H9 (cell line): ENCODE measurements at regions not wholly inside any gene's neighbourhood (a gene's known extent, or its start where the extent isn't known, plus 50 kb on each side); places are given as distances from the start of the nearest gene placed in this dataset.

Experiments used
- DNase-seq: peaks from one replicate; pipeline ENCODE4 v3.0.0-alpha.2; 2017
- H2AFZ ChIP-seq: one replicate; pipeline ENCODE4 v1.6.1; 2013; ENCODE audit warnings: mild to moderate bottlenecking, low read length, control low read depth, moderate library complexity
- H2AK5ac ChIP-seq: 2 replicates; pipeline ENCODE4 v1.6.1; 2013; ENCODE audit warnings: low read length, control low read depth, mixed read lengths; ENCODE audit not compliant: insufficient read length
- H2BK120ac ChIP-seq: one replicate; pipeline ENCODE4 v1.6.1; 2013; ENCODE audit warnings: low read depth, mild to moderate bottlenecking, low read length, control low read depth, inconsistent platforms; ENCODE audit not compliant: poor library complexity, severe bottlenecking
- H2BK12ac ChIP-seq: 2 replicates; pipeline ENCODE4 v1.6.1; 2013; ENCODE audit warnings: low read length, control low read depth, mixed read lengths, low read depth; ENCODE audit not compliant: insufficient read length
- H2BK15ac ChIP-seq: 2 replicates; pipeline ENCODE4 v1.6.1; 2013; ENCODE audit warnings: low read depth, low read length, control low read depth
- H2BK20ac ChIP-seq: one replicate; pipeline ENCODE4 v1.6.1; 2013; ENCODE audit warnings: low read depth, mild to moderate bottlenecking, low read length, control low read depth, inconsistent platforms; ENCODE audit not compliant: poor library complexity, severe bottlenecking
- H2BK5ac ChIP-seq: 2 replicates; pipeline ENCODE4 v1.6.1; 2013; ENCODE audit warnings: low read length, control low read depth, mixed read lengths; ENCODE audit not compliant: insufficient read length
- H3K14ac ChIP-seq: 2 replicates; pipeline ENCODE4 v1.6.1; 2013; ENCODE audit warnings: low read length, control low read depth; ENCODE audit not compliant: insufficient read depth
- H3K18ac ChIP-seq: 2 replicates; pipeline ENCODE4 v1.6.1; 2013; ENCODE audit warnings: low read depth, mild to moderate bottlenecking, mixed read lengths, low read length, control low read depth; ENCODE audit not compliant: insufficient read length
- H3K23ac ChIP-seq: 2 replicates; pipeline ENCODE4 v1.6.1; 2013; ENCODE audit warnings: low read length, control low read depth, mixed read lengths, low read depth; ENCODE audit not compliant: insufficient read length
- H3K23me2 ChIP-seq: 2 replicates; pipeline ENCODE4 v1.6.1; 2013; ENCODE audit warnings: low read depth, mild to moderate bottlenecking, mixed read lengths, low read length, control low read depth; ENCODE audit not compliant: insufficient read length, poor library complexity, severe bottlenecking
- H3K27ac ChIP-seq: 2 replicates; pipeline ENCODE4 v1.5.1; 2013; ENCODE audit warnings: low read length, control low read depth, mixed read lengths, low read depth; ENCODE audit not compliant: insufficient read length
- H3K27me3 ChIP-seq: 2 replicates; pipeline ENCODE4 v1.6.1; 2013; ENCODE audit warnings: low read length, control low read depth, inconsistent platforms; ENCODE audit not compliant: insufficient read depth
- H3K4ac ChIP-seq: 2 replicates; pipeline ENCODE4 v1.6.1; 2013; ENCODE audit warnings: low read depth, mild to moderate bottlenecking, control low read depth, inconsistent platforms, low read length, moderate library complexity
- H3K4me1 ChIP-seq: 2 replicates; pipeline ENCODE4 v1.6.1; 2013; ENCODE audit warnings: low read length, control low read depth, inconsistent platforms; ENCODE audit not compliant: insufficient read depth
- H3K4me2 ChIP-seq: 2 replicates; pipeline ENCODE4 v1.6.1; 2013; ENCODE audit warnings: low read length, control low read depth, mixed read lengths; ENCODE audit not compliant: insufficient read length, insufficient read depth
- H3K56ac ChIP-seq: 2 replicates; pipeline ENCODE4 v1.6.1; 2013; ENCODE audit warnings: low read depth, mild to moderate bottlenecking, mixed read lengths, low read length, control low read depth; ENCODE audit not compliant: insufficient read length
- H3K79me1 ChIP-seq: 2 replicates; pipeline ENCODE4 v1.6.1; 2013; ENCODE audit warnings: low read depth, mild to moderate bottlenecking, moderate library complexity, low read length, control low read depth, inconsistent platforms; ENCODE audit not compliant: insufficient read depth, poor library complexity, severe bottlenecking
- H3K79me2 ChIP-seq: 2 replicates; pipeline ENCODE4 v1.6.1; 2013; ENCODE audit warnings: low read length, control low read depth, inconsistent platforms; ENCODE audit not compliant: insufficient read depth
- H3K9ac ChIP-seq: 2 replicates; pipeline ENCODE4 v1.6.1; 2013; ENCODE audit warnings: low read length, control low read depth, mixed read lengths; ENCODE audit not compliant: insufficient read length; ENCODE audit errors: extremely low read depth
- H3K9me3 ChIP-seq: one replicate; pipeline ENCODE4 v1.6.1; 2013; ENCODE audit warnings: low read depth, low read length, inconsistent platforms; ENCODE audit not compliant: control insufficient read depth
- H3T11ph ChIP-seq: one replicate; pipeline ENCODE4 v1.6.1; 2013; ENCODE audit warnings: mild to moderate bottlenecking, low read length, control low read depth, inconsistent platforms
- H4K20me1 ChIP-seq: one replicate; pipeline ENCODE4 v1.6.1; 2013; ENCODE audit not compliant: control insufficient read depth, insufficient read length, insufficient read depth
- H4K5ac ChIP-seq: 2 replicates; pipeline ENCODE4 v1.6.1; 2013; ENCODE audit warnings: low read depth, mild to moderate bottlenecking, mixed read lengths, low read length, control low read depth; ENCODE audit not compliant: insufficient read length
- H4K8ac ChIP-seq: replicated peaks from 2 replicates; pipeline ENCODE4 v1.6.1; 2013; ENCODE audit warnings: low read length, control low read depth, mixed read lengths, low read depth; ENCODE audit not compliant: insufficient read length
- H4K91ac ChIP-seq: 2 replicates; pipeline ENCODE4 v1.6.1; 2013; ENCODE audit warnings: low read depth, mild to moderate bottlenecking, moderate library complexity, mixed read lengths, low read length, control low read depth; ENCODE audit not compliant: insufficient read length
- H3K27ac Mint-ChIP-seq, 3 experiments: 2 replicates in 2 of 3; 3 replicates in 1 of 3; pipeline ENCODE4 v1.8.0; 2020 to 2021; ENCODE audit warnings: mixed read lengths in 3 of 3, mild to moderate bottlenecking in 1 of 3, moderate library complexity in 1 of 3
- H3K27me3 Mint-ChIP-seq: 2 replicates; pipeline ENCODE4 v1.8.0; 2021; ENCODE audit warnings: low read depth, mild to moderate bottlenecking, moderate library complexity, mixed read lengths
- H3K36me3 Mint-ChIP-seq, 3 experiments: 2 replicates in 2 of 3; 3 replicates in 1 of 3; pipeline ENCODE4 v1.8.0; 2020 to 2021; ENCODE audit warnings: low read depth in 3 of 3, mixed read lengths in 3 of 3; ENCODE audit not compliant: insufficient read depth in 1 of 3
- H3K4me1 Mint-ChIP-seq, 2 experiments: 2 replicates each; pipeline ENCODE4 v1.8.0; 2020; ENCODE audit warnings: mixed read lengths in 2 of 2
- H3K4me3 Mint-ChIP-seq, 2 experiments: 2 replicates in 1 of 2; 3 replicates in 1 of 2; pipeline ENCODE4 v1.8.0; 2020 to 2021; ENCODE audit warnings: mild to moderate bottlenecking in 2 of 2, mixed read lengths in 2 of 2, moderate library complexity in 1 of 2
- H3K9me3 Mint-ChIP-seq, 2 experiments: 2 replicates in 1 of 2; 3 replicates in 1 of 2; pipeline ENCODE4 v1.8.0; 2020; ENCODE audit warnings: mild to moderate bottlenecking in 2 of 2, mixed read lengths in 2 of 2, moderate library complexity in 1 of 2
- CTCF ChIP-seq: fragments of 200-600 bp; sonication (generic); conservative IDR thresholded peaks from 3 replicates; pipeline ENCODE4 v1.8.0; 2021; ENCODE audit warnings: antibody characterized with exemption, mild to moderate bottlenecking
- WGBS: extraction: QIAGEN DNeasy Blood & Tissue Kit; methylation state at CpG from one replicate; pipeline ENCODE4 v1.1.7; 2013; ENCODE audit warnings: missing lambda C conversion rate, low lambda C conversion rate, mixed read lengths; ENCODE audit not compliant: insufficient read length; ENCODE audit errors: extremely low coverage; 5-methylcytosine and 5-hydroxymethylcytosine counted together

GRCh38 chr4:81678801-81679200 lies 207.1 kb upstream of the RASGEF1B start:
- no peak for TF ChIP-seq CTCF
- H3K4me3 Mint-ChIP-seq: no peak overlapping the region
- Histone ChIP-seq H3T11ph (no peak overlapping the region), H3K79me2 (no peaks in the 10 kb centered on the region), H3K9me3 (no peaks in the 10 kb centered on the region), H2BK15ac (no peak overlapping the region), H3K27ac (no peak overlapping the region), H2BK20ac (no peak overlapping the region), H2BK12ac (no peak overlapping the region), H3K14ac (no peak overlapping the region), H2AK5ac (no peak overlapping the region), H3K27me3 (no peaks in the 10 kb centered on the region), H4K8ac (no peak overlapping the region), H3K56ac (no peak overlapping the region), H2BK120ac (no peak overlapping the region), H3K23me2 (no peaks in the 10 kb centered on the region), H3K79me1 (no peaks in the 10 kb centered on the region), H2BK5ac (no peak overlapping the region), H3K4me1 (no peaks in the 10 kb centered on the region), H2AFZ (no peak overlapping the region), H3K9ac (no peak overlapping the region), H3K18ac (no peak overlapping the region), H4K91ac (no peak overlapping the region), H4K5ac (no peak overlapping the region), H3K4me2 (no peak overlapping the region), H3K23ac (no peak overlapping the region), H3K4ac (no peak overlapping the region), H4K20me1 (no peaks in the 10 kb centered on the region)
- H3K36me3 Mint-ChIP-seq: no peaks in the 10 kb centered on the region
- no peak overlapping the region for H3K27ac Mint-ChIP-seq
- peaks cover 8 to 9% of the 10 kb centered on the region in 2 experiments for H3K4me1 Mint-ChIP-seq
- no CpG with 5 or more reads among the region's 3 CpGs for WGBS
- H3K27me3 Mint-ChIP-seq: no peaks in the 10 kb centered on the region
- DNase-seq: no peak
- H3K9me3 Mint-ChIP-seq: no peaks in the 10 kb centered on the region
